Liver (tissue), 8 donors: ENCODE measurements at regions not wholly inside any gene's neighbourhood (a gene's known extent, or its start where the extent isn't known, plus 50 kb on each side); places are given as distances from the start of the nearest gene placed in this dataset.

Experiments used
- DNase-seq: peaks from one replicate; pipeline ENCODE4 v3.0.0-alpha.2; 2017; ENCODE audit warnings: low spot score
- H3K27ac ChIP-seq, 2 donors: one replicate each; pipeline ENCODE4 v1.7.0; 2013; ENCODE audit warnings: inconsistent platforms in 2 of 2, low read length in 2 of 2, control low read depth in 1 of 2, low read depth in 1 of 2, mild to moderate bottlenecking in 1 of 2
- H3K27me3 ChIP-seq, 4 donors: one replicate each; pipeline versions ENCODE4 v1.6.1 to v1.7.0; 2013; ENCODE audit warnings: low read length in 3 of 4, inconsistent platforms in 1 of 4, mild to moderate bottlenecking in 1 of 4, moderate library complexity in 1 of 4; ENCODE audit not compliant: control insufficient read depth in 4 of 4, insufficient read depth in 4 of 4
- H3K36me3 ChIP-seq, 4 donors: one replicate each; pipeline versions ENCODE4 v1.6.1 to v1.7.0; 2013; ENCODE audit warnings: low read length in 3 of 4, mild to moderate bottlenecking in 3 of 4, low read depth in 1 of 4, moderate library complexity in 1 of 4; ENCODE audit not compliant: control insufficient read depth in 4 of 4, insufficient read depth in 3 of 4
- H3K4me1 ChIP-seq, 4 donors: one replicate each; pipeline versions ENCODE4 v1.6.1 to v1.7.0; 2013; ENCODE audit warnings: low read length in 3 of 4, mild to moderate bottlenecking in 3 of 4, moderate library complexity in 1 of 4; ENCODE audit not compliant: control insufficient read depth in 4 of 4, insufficient read depth in 4 of 4
- H3K4me3 ChIP-seq, 3 donors: one replicate each; pipeline versions ENCODE4 v1.6.1 to v1.7.0; 2013; ENCODE audit warnings: low read length in 3 of 3, control low read depth in 1 of 3, low read depth in 1 of 3, mild to moderate bottlenecking in 1 of 3
- H3K9ac ChIP-seq, 2 donors: one replicate each; pipeline ENCODE4 v1.7.0; 2013; ENCODE audit warnings: low read length in 2 of 2, mild to moderate bottlenecking in 2 of 2, moderate library complexity in 2 of 2, control low read depth in 1 of 2, low read depth in 1 of 2
- H3K9me3 ChIP-seq, 4 donors: one replicate each; pipeline versions ENCODE4 v1.6.1 to v1.7.0; 2013; ENCODE audit warnings: low read length in 3 of 4; ENCODE audit not compliant: control insufficient read depth in 4 of 4
- EGR1 ChIP-seq, 2 donors: IDR thresholded peaks; 2 replicates each; pipeline ENCODE4 v1.6.1; 2016 to 2018; ENCODE audit warnings: antibody characterized with exemption in 2 of 2, low read depth in 2 of 2
- FOXA1 ChIP-seq: IDR thresholded peaks from 2 replicates; pipeline ENCODE4 v1.6.1; 2016; ENCODE audit warnings: antibody characterized with exemption
- FOXA2 ChIP-seq: IDR thresholded peaks from 2 replicates; pipeline ENCODE4 v1.6.1; 2016; ENCODE audit warnings: antibody characterized with exemption
- HNF4A ChIP-seq, 2 donors: conservative IDR thresholded peaks; 2 replicates each; pipeline ENCODE4 v1.6.1; 2016; ENCODE audit warnings: antibody characterized with exemption in 2 of 2, mild to moderate bottlenecking in 2 of 2
- HNF4G ChIP-seq: IDR thresholded peaks from 2 replicates; pipeline ENCODE4 v1.6.1; 2016; ENCODE audit warnings: antibody characterized with exemption
- JUND ChIP-seq, 2 donors: IDR thresholded peaks; 2 replicates each; pipeline ENCODE4 v1.6.1; 2016; ENCODE audit warnings: antibody characterized with exemption in 2 of 2
- NR2F2 ChIP-seq: IDR thresholded peaks from 2 replicates; pipeline ENCODE4 v1.6.1; 2016; ENCODE audit warnings: antibody characterized with exemption
- RAD21 ChIP-seq, 2 donors: IDR thresholded peaks; 2 replicates each; pipeline ENCODE4 v1.6.1; 2016; ENCODE audit warnings: antibody characterized with exemption in 2 of 2, mild to moderate bottlenecking in 2 of 2
- RXRA ChIP-seq, 2 donors: IDR thresholded peaks; 2 replicates each; pipeline ENCODE4 v1.6.1; 2017 to 2018; ENCODE audit warnings: antibody characterized with exemption in 2 of 2, mild to moderate bottlenecking in 1 of 2
- SP1 ChIP-seq: IDR thresholded peaks from 2 replicates; pipeline ENCODE4 v1.6.1; 2018; ENCODE audit warnings: antibody characterized with exemption, mild to moderate bottlenecking
- TAF1 ChIP-seq: conservative IDR thresholded peaks from 2 replicates; pipeline ENCODE4 v1.6.1; 2016; ENCODE audit warnings: antibody characterized with exemption, mild to moderate bottlenecking
- YY1 ChIP-seq: IDR thresholded peaks from 2 replicates; pipeline ENCODE4 v1.6.1; 2016; ENCODE audit warnings: antibody characterized with exemption, mild to moderate bottlenecking
- WGBS: extraction: QIAGEN DNeasy Blood & Tissue Kit; methylation state at CpG from one replicate; pipeline ENCODE4 v1.1.7; 2013; 5-methylcytosine and 5-hydroxymethylcytosine counted together
- TF ChIP-seq, protein P1 (sequence below): fragments of 150-350 bp; IDR thresholded peaks from 2 replicates; pipeline ENCODE4 v1.5.1; 2017; ENCODE audit warnings: improper control_type of control experiment, low read depth, low read length; ENCODE audit not compliant: missing input control
- TF ChIP-seq, protein P2 (sequence below): IDR thresholded peaks from 2 replicates; pipeline ENCODE4 v1.6.1; 2016; ENCODE audit warnings: antibody characterized with exemption, mild to moderate bottlenecking
- TF ChIP-seq, protein P3 (sequence below): IDR thresholded peaks from 2 replicates; pipeline ENCODE4 v1.6.1; 2016; ENCODE audit warnings: antibody characterized with exemption
- TF ChIP-seq, protein P4 (sequence below): IDR thresholded peaks from 2 replicates; pipeline ENCODE4 v1.6.1; 2016; ENCODE audit warnings: antibody characterized with exemption
- TF ChIP-seq, protein P5 (sequence below): IDR thresholded peaks from 2 replicates; pipeline ENCODE4 v1.6.1; 2016; ENCODE audit warnings: antibody characterized with exemption
- donor health status: healthy.
- donor health status: healthy.
- donor health status: healthy.
- donor health status: healthy.
- donor health status: healthy.

DNA sequence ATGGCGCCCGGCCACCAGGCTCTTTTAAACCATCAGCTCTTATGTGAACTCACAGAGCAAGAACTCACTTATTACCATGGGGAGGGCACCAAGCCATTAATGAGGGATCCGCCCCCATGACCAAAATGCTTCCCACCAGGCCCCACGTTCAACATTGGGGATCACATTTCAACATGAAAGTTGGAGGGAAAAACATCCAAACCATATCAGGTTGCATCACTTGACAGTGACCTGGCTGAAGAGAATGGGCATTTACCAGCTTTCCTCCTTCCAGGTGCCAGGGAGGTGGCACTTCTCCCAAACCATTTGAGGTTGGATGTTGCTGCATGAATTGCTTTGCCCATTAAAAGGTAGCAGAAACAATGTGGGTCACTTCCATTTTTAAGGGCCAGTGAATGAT lies 115.6 kb upstream of the TNS3 start:
- Histone ChIP-seq H3K4me3 (no peak overlapping the region), H3K27ac (no peak overlapping the region), H3K36me3 (no peaks in the 10 kb centered on the region), H3K9me3 (no peaks in the 10 kb centered on the region), H3K9ac (no peak overlapping the region), H3K4me1 (no peaks in the 10 kb centered on the region), H3K27me3 (no peaks in the 10 kb centered on the region)
- WGBS: 87% methylated on average over 4 of the region's 4 CpGs
- TF ChIP-seq, protein P1, sequence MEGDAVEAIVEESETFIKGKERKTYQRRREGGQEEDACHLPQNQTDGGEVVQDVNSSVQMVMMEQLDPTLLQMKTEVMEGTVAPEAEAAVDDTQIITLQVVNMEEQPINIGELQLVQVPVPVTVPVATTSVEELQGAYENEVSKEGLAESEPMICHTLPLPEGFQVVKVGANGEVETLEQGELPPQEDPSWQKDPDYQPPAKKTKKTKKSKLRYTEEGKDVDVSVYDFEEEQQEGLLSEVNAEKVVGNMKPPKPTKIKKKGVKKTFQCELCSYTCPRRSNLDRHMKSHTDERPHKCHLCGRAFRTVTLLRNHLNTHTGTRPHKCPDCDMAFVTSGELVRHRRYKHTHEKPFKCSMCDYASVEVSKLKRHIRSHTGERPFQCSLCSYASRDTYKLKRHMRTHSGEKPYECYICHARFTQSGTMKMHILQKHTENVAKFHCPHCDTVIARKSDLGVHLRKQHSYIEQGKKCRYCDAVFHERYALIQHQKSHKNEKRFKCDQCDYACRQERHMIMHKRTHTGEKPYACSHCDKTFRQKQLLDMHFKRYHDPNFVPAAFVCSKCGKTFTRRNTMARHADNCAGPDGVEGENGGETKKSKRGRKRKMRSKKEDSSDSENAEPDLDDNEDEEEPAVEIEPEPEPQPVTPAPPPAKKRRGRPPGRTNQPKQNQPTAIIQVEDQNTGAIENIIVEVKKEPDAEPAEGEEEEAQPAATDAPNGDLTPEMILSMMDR: no peak
- TF ChIP-seq, protein P2, sequence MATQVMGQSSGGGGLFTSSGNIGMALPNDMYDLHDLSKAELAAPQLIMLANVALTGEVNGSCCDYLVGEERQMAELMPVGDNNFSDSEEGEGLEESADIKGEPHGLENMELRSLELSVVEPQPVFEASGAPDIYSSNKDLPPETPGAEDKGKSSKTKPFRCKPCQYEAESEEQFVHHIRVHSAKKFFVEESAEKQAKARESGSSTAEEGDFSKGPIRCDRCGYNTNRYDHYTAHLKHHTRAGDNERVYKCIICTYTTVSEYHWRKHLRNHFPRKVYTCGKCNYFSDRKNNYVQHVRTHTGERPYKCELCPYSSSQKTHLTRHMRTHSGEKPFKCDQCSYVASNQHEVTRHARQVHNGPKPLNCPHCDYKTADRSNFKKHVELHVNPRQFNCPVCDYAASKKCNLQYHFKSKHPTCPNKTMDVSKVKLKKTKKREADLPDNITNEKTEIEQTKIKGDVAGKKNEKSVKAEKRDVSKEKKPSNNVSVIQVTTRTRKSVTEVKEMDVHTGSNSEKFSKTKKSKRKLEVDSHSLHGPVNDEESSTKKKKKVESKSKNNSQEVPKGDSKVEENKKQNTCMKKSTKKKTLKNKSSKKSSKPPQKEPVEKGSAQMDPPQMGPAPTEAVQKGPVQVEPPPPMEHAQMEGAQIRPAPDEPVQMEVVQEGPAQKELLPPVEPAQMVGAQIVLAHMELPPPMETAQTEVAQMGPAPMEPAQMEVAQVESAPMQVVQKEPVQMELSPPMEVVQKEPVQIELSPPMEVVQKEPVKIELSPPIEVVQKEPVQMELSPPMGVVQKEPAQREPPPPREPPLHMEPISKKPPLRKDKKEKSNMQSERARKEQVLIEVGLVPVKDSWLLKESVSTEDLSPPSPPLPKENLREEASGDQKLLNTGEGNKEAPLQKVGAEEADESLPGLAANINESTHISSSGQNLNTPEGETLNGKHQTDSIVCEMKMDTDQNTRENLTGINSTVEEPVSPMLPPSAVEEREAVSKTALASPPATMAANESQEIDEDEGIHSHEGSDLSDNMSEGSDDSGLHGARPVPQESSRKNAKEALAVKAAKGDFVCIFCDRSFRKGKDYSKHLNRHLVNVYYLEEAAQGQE: no peak
- TF ChIP-seq, protein P3, sequence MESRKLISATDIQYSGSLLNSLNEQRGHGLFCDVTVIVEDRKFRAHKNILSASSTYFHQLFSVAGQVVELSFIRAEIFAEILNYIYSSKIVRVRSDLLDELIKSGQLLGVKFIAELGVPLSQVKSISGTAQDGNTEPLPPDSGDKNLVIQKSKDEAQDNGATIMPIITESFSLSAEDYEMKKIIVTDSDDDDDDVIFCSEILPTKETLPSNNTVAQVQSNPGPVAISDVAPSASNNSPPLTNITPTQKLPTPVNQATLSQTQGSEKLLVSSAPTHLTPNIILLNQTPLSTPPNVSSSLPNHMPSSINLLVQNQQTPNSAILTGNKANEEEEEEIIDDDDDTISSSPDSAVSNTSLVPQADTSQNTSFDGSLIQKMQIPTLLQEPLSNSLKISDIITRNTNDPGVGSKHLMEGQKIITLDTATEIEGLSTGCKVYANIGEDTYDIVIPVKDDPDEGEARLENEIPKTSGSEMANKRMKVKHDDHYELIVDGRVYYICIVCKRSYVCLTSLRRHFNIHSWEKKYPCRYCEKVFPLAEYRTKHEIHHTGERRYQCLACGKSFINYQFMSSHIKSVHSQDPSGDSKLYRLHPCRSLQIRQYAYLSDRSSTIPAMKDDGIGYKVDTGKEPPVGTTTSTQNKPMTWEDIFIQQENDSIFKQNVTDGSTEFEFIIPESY: no peak
- TF ChIP-seq TAF1 (no peak), FOXA2 (no peak), EGR1 (IDR thresholded peaks at IDR 0.05; ENCODE audit: low read depth in 2 of 2) (no peak), JUND (IDR thresholded peaks at IDR 0.05) (no peak), RXRA (IDR thresholded peaks at IDR 0.05) (no peak), SP1 (no peak), NR2F2 (no peak), HNF4A (conservative IDR thresholded peaks at IDR 0.05) (no peak), RAD21 (IDR thresholded peaks at IDR 0.05) (no peak), YY1 (no peak), HNF4G (no peak), FOXA1 (no peak)
- TF ChIP-seq, protein P4, sequence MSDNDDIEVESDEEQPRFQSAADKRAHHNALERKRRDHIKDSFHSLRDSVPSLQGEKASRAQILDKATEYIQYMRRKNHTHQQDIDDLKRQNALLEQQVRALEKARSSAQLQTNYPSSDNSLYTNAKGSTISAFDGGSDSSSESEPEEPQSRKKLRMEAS: no peak
- TF ChIP-seq, protein P5, sequence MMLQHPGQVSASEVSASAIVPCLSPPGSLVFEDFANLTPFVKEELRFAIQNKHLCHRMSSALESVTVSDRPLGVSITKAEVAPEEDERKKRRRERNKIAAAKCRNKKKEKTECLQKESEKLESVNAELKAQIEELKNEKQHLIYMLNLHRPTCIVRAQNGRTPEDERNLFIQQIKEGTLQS: no peak
- DNase-seq: no peak

DNA sequence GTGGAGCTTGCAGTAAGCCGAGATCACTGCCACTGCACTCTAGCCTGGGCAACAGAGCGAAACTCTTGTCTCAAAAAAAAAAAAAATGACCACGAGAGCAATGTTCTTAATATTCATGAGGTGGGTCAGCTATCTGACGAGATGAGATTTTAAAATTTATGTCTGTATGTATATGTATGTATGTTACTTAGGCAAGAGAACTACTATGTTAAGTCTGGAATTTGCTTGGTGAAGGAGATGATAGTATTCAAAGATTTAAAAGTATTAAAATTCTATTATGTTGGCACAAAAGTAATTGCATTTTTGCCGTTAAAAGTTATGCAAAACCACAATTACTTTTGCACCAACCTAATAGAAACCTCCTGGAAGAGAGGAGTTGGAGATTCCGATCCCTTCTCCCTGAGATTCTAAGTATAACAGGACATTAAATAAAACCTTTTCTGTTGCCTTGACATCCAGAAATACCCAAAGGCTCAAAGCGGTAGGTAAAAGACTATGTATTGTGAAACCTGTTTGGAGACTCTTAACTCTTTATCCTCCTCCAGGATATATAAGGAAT lies 114.3 kb upstream of the TNS3 start:
- Histone ChIP-seq H3K36me3 (no peaks in the 10 kb centered on the region), H3K4me1 (peaks cover 0 to 2% (median 0%) of the 10 kb centered on the region in 4 donors), H3K27ac (no peak overlapping the region), H3K9ac (no peak overlapping the region), H3K9me3 (no peaks in the 10 kb centered on the region), H3K4me3 (no peak overlapping the region), H3K27me3 (no peaks in the 10 kb centered on the region)
- TF ChIP-seq, protein P4: no peak
- TF ChIP-seq FOXA2 (no peak), JUND (IDR thresholded peaks at IDR 0.05) (no peak), EGR1 (IDR thresholded peaks at IDR 0.05; ENCODE audit: low read depth in 2 of 2) (no peak), RXRA (IDR thresholded peaks at IDR 0.05) (no peak), TAF1 (no peak), HNF4G (no peak), RAD21 (IDR thresholded peaks at IDR 0.05) (no peak), HNF4A (conservative IDR thresholded peaks at IDR 0.05) (no peak)
- TF ChIP-seq, protein P5: no peak
- TF ChIP-seq, protein P1: no peak
- TF ChIP-seq, protein P2: no peak
- WGBS: 90% methylated on average over 7 of the region's 7 CpGs
- DNase-seq: no peak
